ENCODE measurements at regions not wholly inside any gene's neighbourhood (a gene's known extent, or its start where the extent isn't known, plus 50 kb on each side); places are given as distances from the start of the nearest gene placed in this dataset.

DNA sequence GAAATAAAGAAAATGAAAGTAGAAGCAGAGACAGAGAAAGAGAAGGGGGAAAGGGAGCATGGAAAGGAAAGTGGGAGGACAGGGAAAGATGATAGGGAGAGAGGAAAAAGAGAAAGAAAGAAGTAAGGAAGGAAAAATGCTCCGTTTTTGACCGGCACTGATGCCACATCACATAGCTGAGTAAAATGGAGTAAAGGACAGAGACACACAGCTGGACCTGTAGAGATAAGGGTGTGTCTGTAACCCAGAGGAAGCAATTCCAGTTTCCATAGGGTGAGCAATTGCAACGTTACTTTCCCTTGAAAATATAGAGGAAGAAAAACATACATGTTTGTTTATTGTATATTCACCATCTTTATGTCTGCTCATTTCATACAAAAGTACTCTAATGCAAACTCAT is 1866.9 kb upstream of the PIK3C3 start:
- H3K4me3 ChIP-seq (ENCODE audit: low read depth, low read length), result peak overlapping the region; percentile 20
- TF ChIP-seq, protein P1, sequence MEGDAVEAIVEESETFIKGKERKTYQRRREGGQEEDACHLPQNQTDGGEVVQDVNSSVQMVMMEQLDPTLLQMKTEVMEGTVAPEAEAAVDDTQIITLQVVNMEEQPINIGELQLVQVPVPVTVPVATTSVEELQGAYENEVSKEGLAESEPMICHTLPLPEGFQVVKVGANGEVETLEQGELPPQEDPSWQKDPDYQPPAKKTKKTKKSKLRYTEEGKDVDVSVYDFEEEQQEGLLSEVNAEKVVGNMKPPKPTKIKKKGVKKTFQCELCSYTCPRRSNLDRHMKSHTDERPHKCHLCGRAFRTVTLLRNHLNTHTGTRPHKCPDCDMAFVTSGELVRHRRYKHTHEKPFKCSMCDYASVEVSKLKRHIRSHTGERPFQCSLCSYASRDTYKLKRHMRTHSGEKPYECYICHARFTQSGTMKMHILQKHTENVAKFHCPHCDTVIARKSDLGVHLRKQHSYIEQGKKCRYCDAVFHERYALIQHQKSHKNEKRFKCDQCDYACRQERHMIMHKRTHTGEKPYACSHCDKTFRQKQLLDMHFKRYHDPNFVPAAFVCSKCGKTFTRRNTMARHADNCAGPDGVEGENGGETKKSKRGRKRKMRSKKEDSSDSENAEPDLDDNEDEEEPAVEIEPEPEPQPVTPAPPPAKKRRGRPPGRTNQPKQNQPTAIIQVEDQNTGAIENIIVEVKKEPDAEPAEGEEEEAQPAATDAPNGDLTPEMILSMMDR (conservative IDR thresholded peaks at IDR 0.05; ENCODE audit: low read depth, low read length), result no peak
- DNase-seq (ENCODE audit: low read depth), result no peak

- no peak for DNase-seq (ENCODE audit: low read depth)
- TF ChIP-seq, protein P1 (conservative IDR thresholded peaks at IDR 0.05; ENCODE audit: low read depth, low read length), result no peak
- H3K4me3 ChIP-seq (ENCODE audit: low read depth, low read length), result no peak overlapping the region
These were observed 1875.2 kb upstream of the PIK3C3 start for GRCh38 chr18:40079786-40080185.

DNA sequence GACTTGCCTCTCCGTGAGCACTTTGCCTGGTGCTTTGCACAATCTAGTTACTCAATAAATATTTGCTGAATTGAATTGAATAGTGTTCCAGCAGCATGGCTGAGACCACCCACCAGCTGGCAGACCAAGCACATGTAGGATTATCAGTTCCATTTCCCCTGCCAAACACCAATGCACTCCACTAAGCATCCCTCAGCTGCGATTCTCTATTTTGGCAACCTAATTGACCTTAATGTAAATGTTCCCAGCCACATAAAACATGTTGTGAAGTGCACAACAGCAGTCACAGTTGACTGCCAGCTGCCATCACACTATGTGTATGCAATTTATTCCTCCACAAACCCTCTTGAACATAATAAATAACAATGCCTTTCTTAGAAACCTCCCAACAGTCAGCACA is 1879.4 kb upstream of the PIK3C3 start:
- no peak for DNase-seq (ENCODE audit: low read depth)
- TF ChIP-seq, protein P1 (conservative IDR thresholded peaks at IDR 0.05; ENCODE audit: low read depth, low read length), result no peak
- no peak overlapping the region for H3K4me3 ChIP-seq (ENCODE audit: low read depth, low read length)

DNA sequence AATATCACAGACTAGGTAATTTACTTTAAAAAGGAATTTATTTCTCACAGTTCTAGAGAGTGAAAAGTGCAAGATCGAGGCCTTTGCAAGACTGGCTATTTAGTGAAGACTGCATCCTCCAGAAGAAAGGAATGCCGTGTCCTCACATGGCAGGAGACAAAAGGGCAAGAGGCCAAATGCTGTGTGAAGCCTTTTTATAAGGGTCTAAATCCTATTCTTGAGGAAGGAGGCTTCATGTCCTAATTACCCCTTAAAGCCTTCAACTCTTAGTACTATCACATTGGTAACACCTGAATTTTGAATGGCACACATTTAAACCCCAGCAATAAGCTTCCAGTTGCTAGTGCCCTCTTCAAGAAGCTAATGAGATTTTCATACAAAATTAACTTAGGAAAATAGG is 1882.3 kb upstream of the PIK3C3 start:
- H3K4me3 ChIP-seq (ENCODE audit: low read depth, low read length), result no peak overlapping the region
- DNase-seq (ENCODE audit: low read depth), result no peak
- TF ChIP-seq, protein P1 (conservative IDR thresholded peaks at IDR 0.05; ENCODE audit: low read depth, low read length), result no peak

DNA sequence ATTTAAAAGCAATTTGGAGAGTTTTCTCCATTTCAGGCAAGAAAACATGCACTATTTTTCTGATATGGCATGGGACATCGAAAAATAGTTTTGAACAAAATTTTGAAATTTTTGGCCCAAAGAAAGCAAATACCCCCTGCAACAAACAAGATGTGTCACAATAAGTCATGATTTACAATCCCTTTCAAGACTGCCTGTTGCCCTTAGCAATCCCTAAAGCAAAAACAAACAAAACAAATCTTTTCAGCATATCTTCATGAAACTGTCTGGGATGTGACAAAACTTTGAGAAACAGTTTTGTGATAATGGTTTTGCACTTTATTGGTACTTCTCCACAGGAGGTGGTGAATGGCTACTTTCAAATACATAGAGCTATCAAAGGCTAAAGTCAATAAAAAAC is 1888.7 kb upstream of the PIK3C3 start:
- no peak overlapping the region for H3K4me3 ChIP-seq (ENCODE audit: low read depth, low read length)
- TF ChIP-seq, protein P1 (conservative IDR thresholded peaks at IDR 0.05; ENCODE audit: low read depth, low read length), result no peak
- DNase-seq (ENCODE audit: low read depth), result no peak

DNA sequence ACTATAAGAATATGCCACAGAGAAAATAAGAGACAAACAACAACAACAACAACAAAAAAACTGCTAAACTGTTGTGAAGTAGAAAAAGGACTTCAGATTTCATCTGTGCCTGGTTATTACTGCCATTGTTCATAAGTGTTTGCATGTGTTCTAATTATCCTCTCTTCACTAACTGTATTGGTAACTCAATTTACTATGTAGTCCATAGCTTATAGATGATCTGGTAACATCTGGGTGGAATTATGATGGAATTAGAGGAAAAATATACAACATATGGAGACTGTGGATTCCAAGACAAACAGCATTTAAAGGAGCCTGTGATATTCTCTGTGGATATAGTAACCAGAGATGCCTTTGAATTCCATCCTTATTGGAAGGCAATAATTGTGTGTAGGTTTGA is 1891.5 kb upstream of the PIK3C3 start:
- TF ChIP-seq, protein P1 (conservative IDR thresholded peaks at IDR 0.05; ENCODE audit: low read depth, low read length), result no peak
- H3K4me3 ChIP-seq (ENCODE audit: low read depth, low read length), result no peak overlapping the region
- DNase-seq (ENCODE audit: low read depth), result no peak

DNA sequence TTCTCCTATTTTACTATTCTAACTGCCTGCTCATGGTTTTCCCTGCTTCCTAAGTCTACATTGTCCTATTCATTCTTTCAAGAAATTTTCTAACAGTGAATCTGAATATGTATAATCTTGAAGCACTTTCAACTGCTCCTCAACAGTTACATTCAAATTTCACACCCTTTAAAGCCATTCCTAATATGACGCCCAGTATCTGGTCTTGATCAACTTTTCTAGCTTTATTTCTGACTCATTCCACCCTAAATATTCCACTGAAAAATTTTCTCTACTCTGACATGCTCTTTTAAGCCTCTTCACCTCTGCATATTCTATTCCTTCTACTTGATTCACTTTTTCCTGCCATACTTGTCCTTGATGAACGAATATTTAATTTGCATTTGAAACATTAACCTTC is 1893.9 kb upstream of the PIK3C3 start:
- TF ChIP-seq, protein P1 (conservative IDR thresholded peaks at IDR 0.05; ENCODE audit: low read depth, low read length), result no peak
- no peak for DNase-seq (ENCODE audit: low read depth)

More for the DNA sequence above, 1893.9 kb upstream of the PIK3C3 start:
- H3K4me3 ChIP-seq (ENCODE audit: low read depth, low read length), result no peak overlapping the region
